HG03064 (cell line): ENCODE measurements at regions not wholly inside any gene's neighbourhood (a gene's known extent, or its start where the extent isn't known, plus 50 kb on each side); places are given as distances from the start of the nearest gene placed in this dataset.
"Not testable (repeated sequence)": the region's sequence is repeated elsewhere in the genome, so short reads cannot be mapped to it uniquely, and the experiment has no call there.

Experiments
- ATAC-seq: cut with Tn5 transposase; IDR thresholded peaks from one replicate; pipeline ENCODE4 v1.9.1; 2021; ENCODE audit warnings: low read depth; ENCODE audit not compliant: unreplicated experiment

DNA sequence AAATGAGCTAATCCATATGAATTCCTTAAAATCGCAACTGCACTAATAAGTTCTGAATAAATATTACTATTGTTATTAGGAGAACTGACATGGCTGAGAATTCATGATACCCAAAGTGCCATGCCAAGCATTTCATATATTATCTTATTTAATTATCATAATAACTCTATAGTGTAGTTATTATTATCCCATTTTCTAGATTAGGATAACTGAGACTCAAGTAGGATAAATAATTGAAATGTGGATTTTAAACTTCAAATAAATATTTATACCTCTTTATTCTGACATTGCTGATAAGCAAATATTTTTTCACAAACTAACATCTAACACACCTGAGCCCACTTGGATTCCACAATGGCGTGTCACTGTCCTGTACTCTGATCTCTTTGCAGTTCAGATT is 492.7 kb downstream of the IRS1 start:
- ATAC-seq, result no peak

DNA sequence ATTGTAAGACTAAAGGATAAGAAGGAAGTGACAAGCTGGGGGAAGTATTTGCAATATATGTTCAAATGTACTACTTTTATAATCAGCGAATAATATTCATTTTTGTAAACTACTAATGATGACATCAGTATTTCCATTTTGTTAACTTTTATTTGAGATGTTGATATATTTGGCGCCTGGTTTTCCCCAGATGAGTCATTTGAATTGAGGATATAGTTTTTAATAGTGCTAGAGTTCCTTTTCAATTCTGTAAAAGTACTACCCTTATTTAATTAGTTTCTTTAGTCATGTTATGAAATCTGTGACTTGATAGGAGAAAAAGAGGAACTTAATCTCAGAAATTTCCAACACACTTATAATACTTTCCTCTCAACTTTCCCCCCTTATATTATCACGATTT is 495.3 kb downstream of the IRS1 start:
- no peak for ATAC-seq

GRCh38 chr2:226303707-226304106 is 495.9 kb downstream of the IRS1 start:
- ATAC-seq, result no peak

GRCh38 chr2:226300196-226300886 is 499.3 kb downstream of the IRS1 start:
- no peak for ATAC-seq

- no peak for ATAC-seq
These were observed 499.8 kb downstream of the IRS1 start for GRCh38 chr2:226299771-226300170.

- no peak for ATAC-seq
These were observed 503.9 kb downstream of the IRS1 start for GRCh38 chr2:226295681-226296080.

GRCh38 chr2:226295123-226295522 is 504.5 kb downstream of the IRS1 start:
- no peak for ATAC-seq

GRCh38 chr2:226291281-226291680 is 508.3 kb downstream of the IRS1 start:
- ATAC-seq, result not testable (repeated sequence)

- ATAC-seq, result no peak
These were observed 512.7 kb downstream of the IRS1 start for GRCh38 chr2:226286916-226287315.

DNA sequence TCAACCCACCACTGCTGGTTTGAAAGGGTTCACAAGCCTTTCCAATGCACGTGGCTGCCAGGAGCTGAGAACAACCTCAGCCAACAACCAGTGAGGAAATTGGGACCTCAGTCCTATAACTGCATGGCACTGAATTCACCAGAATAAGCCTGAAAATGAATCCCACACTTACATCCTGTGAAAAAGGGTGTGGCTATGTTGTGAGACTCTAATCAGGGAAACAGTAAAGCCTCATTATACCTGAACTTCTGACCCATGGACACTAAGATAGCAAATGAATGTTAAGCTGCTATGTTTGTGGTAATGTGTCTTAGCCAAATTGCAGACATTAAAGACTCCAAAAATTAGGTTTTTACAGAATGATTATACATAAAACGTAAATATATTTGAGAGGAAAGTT is 515.8 kb downstream of the IRS1 start:
- ATAC-seq, result no peak

DNA sequence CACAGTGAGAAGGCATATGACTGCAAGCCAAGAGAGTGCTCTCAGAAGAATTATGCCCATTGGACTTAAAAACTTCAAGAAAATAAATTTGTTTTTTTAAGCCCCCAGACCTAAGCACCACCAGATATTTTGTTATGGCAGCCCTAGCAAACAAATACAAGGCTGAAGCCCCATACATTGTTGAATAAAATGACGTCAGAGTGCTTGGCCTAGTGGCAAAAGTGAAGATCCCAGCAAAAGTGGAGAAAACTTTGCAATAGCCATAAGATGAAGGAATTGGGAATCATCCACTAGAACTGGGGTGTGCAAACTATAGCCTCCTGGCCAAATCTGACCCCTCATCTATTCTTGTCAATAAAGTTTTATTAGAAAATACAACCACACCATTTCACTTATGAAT is 517.5 kb downstream of the IRS1 start:
- no peak for ATAC-seq

GRCh38 chr2:226280136-226280535 is 519.5 kb downstream of the IRS1 start:
- not testable (repeated sequence) for ATAC-seq

DNA sequence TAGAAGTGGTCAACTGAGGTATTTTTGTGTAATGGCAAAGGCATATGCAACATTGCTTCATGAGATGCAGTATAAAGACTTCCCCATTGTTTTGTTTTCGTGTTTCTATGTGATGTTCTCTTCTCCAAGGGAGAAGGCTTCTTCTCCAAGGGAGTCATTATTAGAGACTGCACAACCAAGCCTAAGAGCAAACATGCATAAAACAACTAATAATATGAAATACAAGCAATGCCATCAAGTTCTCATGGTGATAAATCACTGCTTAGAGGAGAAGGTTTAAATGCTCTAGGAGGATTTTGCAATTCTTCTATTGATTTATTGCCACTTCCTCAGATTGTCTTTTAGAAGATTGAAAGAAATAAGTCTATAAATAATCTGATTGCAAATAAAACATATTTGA is 524.4 kb downstream of the IRS1 start:
- no peak for ATAC-seq

GRCh38 chr2:226274143-226274542 is 525.5 kb downstream of the IRS1 start:
- no peak for ATAC-seq

GRCh38 chr2:226273440-226273839 is 526.2 kb downstream of the IRS1 start:
- ATAC-seq, result no peak

- ATAC-seq, result no peak
These were observed 527.2 kb downstream of the IRS1 start for GRCh38 chr2:226272435-226272834.

- ATAC-seq, result no peak
These were observed 529.1 kb downstream of the IRS1 start for GRCh38 chr2:226270285-226271058.

GRCh38 chr2:226267516-226268289 is 531.9 kb downstream of the IRS1 start:
- ATAC-seq, result no peak

DNA sequence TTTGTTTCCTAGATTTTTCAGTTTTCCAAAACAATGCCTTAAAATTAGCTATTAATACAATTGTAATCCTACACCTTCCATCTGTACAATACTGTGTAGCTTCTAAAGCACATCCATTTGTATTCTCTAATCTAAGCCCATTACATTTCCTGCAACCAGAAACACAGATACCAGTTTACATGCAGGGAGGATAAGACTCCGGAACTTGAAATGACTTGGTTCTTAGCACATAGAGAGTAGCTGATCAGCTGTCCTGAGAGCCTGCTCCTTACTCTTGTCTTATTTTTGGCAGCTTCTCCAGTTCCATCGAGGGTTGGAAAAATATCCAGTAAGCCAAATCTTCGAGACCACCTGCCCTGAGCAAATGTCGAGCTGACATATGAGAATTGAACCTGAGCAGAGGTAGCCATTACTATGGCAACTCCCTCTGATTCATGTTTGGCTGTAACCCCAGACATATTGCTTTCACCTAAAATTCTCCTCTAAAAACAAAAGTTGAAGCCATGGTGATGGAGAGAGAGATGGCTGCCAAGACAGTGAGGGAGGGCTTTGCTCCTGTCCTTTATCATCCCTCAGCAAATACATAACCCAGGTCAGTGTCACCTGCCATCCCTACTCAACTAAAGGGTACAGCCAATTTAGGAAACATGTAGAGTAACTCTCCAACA is 542.8 kb downstream of the IRS1 start:
- no peak for ATAC-seq

GRCh38 chr2:226256237-226256636 is 543.4 kb downstream of the IRS1 start:
- ATAC-seq, result no peak

DNA sequence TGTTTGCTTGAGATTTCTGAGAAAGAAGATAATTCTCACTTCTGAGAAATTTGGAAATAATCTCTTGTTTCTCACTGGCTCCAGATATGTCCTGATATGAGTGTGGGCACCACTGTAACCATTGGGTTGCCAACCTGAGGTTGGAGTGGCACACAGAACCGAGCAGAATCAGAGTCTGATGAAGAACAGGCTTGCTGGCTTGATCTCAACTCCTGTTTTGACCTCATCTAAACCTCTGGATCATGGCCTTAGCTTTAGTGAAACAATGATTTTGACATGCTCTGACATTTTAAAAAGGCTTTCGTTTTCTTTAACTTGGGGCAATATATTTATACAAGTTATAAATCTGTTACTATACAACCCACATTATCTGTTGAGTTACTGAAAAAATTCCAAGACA is 548.0 kb downstream of the IRS1 start:
- no peak for ATAC-seq
